22Rv1 (cell line): ENCODE measurements at regions not wholly inside any gene's neighbourhood (a gene's known extent, or its start where the extent isn't known, plus 50 kb on each side); places are given as distances from the start of the nearest gene placed in this dataset.

Experiments
- CTCF ChIP-seq: fragments of 450-650 bp; IDR thresholded peaks from 2 replicates; pipeline ENCODE4 v1.5.1; 2017; ENCODE audit warnings: mild to moderate bottlenecking
- ZFX ChIP-seq: fragments of 450-650 bp; IDR thresholded peaks from 2 replicates; pipeline ENCODE4 v1.6.1; 2017; ENCODE audit warnings: antibody characterized with exemption, borderline replicate concordance

GRCh38 chr12:91320999-91321398 is 138.4 kb upstream of the DCN start:
- TF ChIP-seq CTCF (no peak), ZFX (no peak)
